Hematopoietic multipotent progenitor cell treated with erythropoietin and hydrocortisone succinate and interleukin-3 and kit ligand, for 15 days (in vitro differentiated cells): ENCODE measurements at regions not wholly inside any gene's neighbourhood (a gene's known extent, or its start where the extent isn't known, plus 50 kb on each side); places are given as distances from the start of the nearest gene placed in this dataset.
A peak's percentile ranks its signal among the peaks of the same experiment; 100 is the strongest.
"Not testable (repeated sequence)": the region's sequence is repeated elsewhere in the genome, so short reads cannot be mapped to it uniquely, and the experiment has no call there.

Experiments used
- DNase-seq: peaks from one replicate; pipeline ENCODE4 v3.0.0-alpha.2; 2015; ENCODE audit warnings: low spot score

DNA sequence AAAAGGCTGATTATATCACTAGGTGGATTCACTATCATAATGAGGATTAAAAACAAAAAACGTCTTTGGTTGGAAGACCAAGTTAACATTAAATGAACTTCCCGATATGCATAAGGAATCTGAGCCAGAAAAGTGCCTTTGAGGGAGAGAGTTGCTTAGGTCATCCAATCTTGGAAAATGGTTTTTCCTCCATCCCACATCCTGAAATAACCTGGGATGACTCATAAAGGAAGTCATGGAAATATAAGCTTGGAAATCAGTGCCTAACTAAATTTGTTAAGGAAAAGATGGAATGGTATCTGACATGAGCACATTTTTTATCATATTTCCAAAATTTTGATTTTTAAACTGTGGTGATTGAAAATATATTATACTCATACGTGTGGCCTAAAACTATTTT, 66.0 kb downstream of the KBTBD8 start:
- no peak for DNase-seq

DNA sequence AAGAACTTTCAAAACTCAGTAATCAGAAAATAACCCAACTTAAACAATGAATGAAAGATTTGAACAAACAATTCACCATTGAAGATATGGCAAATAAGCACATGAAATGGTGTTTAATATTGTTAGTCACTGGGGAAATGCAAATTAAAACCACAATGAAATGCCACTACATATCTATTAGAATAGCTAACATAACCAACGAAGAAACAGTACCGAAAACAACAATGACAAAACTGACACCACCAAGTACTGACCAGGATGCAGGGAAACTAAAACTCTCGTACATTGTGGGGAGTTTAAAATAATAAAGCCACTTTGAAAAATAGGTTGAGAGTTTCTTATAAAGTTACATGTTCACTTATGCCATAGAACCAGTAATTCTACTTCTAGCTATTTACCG, 69.1 kb downstream of the KBTBD8 start:
- no peak for DNase-seq

DNA sequence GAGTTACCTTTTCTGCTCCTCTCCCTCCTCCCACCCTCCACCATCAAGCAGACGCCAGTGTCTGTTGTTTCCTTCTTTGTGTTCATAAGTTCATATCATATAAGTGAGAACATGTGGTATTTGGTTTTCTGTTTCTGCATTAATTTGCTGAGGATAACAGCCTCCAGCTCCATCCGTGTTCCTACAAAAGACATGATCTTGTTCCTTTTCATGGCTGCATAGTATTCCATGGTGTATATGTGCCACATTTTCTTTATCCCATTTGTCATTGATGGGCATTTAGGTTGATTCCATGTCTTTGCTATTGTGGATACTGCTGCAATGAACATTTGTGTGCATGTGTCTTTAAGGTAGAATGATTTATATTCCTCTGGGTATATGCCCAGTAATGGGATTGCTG, 74.5 kb downstream of the KBTBD8 start:
- not testable (repeated sequence) for DNase-seq

DNA sequence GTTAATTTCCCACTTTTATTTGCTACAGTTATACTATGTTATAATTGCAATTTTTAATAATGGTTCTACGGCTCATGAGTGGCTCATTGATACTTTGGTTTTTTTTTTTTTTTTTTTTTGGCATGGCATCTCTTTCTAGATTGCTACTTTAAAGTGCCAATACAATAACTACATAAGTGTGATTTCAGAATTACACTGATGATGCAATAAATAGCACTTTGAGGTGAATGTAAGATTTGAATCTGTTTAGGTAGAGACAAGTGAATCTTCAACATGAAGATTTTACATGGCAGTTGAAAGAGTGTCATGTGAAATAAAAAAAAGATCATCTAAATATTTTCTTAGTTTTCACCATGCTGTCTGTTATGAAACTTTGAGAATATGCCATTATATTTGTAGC, 75.7 kb downstream of the KBTBD8 start:
- no peak for DNase-seq

- DNase-seq, result no peak
Measured at GRCh38 chr3:67075295-67075694, 77.2 kb downstream of the KBTBD8 start.

- DNase-seq, result no peak
Measured at GRCh38 chr3:67076607-67077006, 78.5 kb downstream of the KBTBD8 start.

- DNase-seq, result no peak
Measured at GRCh38 chr3:67077656-67078055, 79.5 kb downstream of the KBTBD8 start.

GRCh38 chr3:67082533-67083024, 84.5 kb downstream of the KBTBD8 start:
- no peak for DNase-seq

DNA sequence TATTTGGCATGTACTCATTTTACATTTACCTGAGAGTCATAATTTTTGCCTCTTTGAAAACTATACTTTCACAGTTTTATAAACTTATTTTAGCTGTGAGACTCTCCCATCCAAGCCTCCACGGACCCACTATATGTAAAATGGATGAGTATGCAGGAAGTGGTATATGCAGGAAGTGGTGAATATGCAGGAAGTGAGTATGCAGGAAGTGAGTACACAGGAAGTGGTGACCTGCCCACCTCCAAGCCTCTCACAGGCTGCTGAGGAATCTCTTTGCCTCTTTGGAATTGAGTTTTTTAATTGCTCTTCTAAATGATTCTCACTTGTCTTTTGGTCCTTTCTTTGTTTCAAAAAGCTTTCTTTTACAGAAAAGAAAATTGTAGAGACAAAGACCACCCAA, 85.2 kb downstream of the KBTBD8 start:
- DNase-seq, result no peak

DNA sequence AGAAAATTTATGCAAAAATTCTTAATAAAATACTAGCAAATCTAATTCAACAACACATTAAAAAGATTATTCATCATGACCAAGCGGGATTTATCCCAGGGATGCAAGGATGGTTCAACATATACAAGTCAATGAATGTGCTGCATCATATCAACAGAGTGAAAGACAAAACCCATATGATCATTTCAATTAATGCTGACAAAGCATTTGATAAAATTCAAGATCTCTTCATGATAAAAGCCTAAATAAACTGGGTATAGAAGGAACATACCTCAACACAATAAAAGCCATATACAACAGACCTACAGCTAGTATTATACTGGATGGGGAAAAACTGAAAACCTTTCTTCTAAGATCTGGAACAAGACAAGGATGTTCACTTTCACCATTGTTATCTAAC, 89.7 kb downstream of the KBTBD8 start:
- DNase-seq, result no peak

GRCh38 chr3:67090474-67090873, 92.4 kb downstream of the KBTBD8 start:
- DNase-seq, result no peak

GRCh38 chr3:67093305-67093704, 95.2 kb downstream of the KBTBD8 start:
- DNase-seq, result no peak

DNA sequence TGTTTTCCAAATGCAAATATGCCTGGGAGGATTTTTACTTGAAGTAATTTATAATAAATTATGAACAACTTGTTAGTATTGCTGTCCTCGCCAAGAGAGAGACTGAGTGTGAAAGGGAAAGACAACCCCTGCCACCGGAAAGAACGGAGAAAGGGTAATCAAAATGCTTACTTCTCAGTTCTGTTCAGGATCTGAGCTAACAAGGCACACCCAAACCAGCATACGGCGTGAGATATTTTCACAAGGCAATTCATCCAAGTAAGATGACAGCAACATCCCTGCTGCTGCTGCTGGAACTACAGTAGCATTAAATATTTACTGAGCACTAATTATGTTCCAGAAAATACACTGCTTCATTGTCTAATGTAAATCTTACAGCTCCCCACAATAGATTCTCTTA, 96.1 kb downstream of the KBTBD8 start:
- no peak for DNase-seq

- no peak for DNase-seq
Measured at GRCh38 chr3:67094774-67095173, 96.7 kb downstream of the KBTBD8 start.

- no peak for DNase-seq
Measured at GRCh38 chr3:67104388-67104787, 106.3 kb downstream of the KBTBD8 start.

- DNase-seq, result no peak
Measured at GRCh38 chr3:67106874-67107273, 108.8 kb downstream of the KBTBD8 start.

- DNase-seq, result peak; percentile 4
Measured at GRCh38 chr3:67109651-67110204, 111.6 kb downstream of the KBTBD8 start.

GRCh38 chr3:67113802-67114407, 115.8 kb downstream of the KBTBD8 start:
- DNase-seq, result peak; percentile 59

GRCh38 chr3:67118122-67118521, 120.0 kb downstream of the KBTBD8 start:
- no peak for DNase-seq

- DNase-seq, result no peak
Measured at GRCh38 chr3:67118635-67119034, 120.5 kb downstream of the KBTBD8 start.

- no peak for DNase-seq
Measured at GRCh38 chr3:67123914-67124313, 125.8 kb downstream of the KBTBD8 start.

- no peak for DNase-seq
Measured at GRCh38 chr3:67127254-67127653, 129.1 kb downstream of the KBTBD8 start.

GRCh38 chr3:67142432-67142831, 144.3 kb downstream of the KBTBD8 start:
- DNase-seq, result no peak

DNA sequence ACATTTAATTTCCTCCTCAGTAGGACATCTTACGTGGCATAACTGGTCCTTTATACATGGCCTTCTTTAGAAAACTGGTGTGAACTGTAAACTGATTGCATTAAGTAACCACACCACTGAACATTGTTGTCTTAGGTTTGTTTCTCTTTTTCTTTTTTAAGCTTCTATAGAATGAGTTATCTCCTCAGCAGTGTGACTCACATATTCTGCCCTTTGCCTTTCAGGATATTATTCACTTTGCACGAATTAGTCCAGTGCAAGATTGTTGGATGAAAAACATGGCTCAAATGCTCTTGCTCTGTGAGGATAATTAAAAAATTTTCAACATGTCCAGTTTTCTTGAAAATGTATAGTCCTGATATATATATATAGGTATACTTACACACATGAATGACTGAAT, 147.6 kb downstream of the KBTBD8 start:
- DNase-seq, result no peak
